K562 (cell line): ENCODE measurements at regions not wholly inside any gene's neighbourhood (a gene's known extent, or its start where the extent isn't known, plus 50 kb on each side); places are given as distances from the start of the nearest gene placed in this dataset.

ENCODE experiments used
- MIER1 ChIP-seq: fragments of 450-650 bp; IDR thresholded peaks from 2 replicates; pipeline ENCODE4 v1.6.1; 2016; ENCODE audit warnings: antibody characterized with exemption, mild to moderate bottlenecking, low read depth
- PHB ChIP-seq: fragments of 250-450 bp; sonication (Bioruptor Pico); IDR thresholded peaks from 2 replicates; pipeline ENCODE4 v1.5.0; 2021
- RB1 ChIP-seq: fragments of 450-650 bp; IDR thresholded peaks from 2 replicates; pipeline ENCODE4 v1.6.1; 2017; ENCODE audit warnings: low read depth, mild to moderate bottlenecking
- RFX1 ChIP-seq: fragments of 450-650 bp; IDR thresholded peaks from 2 replicates; pipeline ENCODE4 v1.6.1; 2016; ENCODE audit warnings: mild to moderate bottlenecking, moderate library complexity
- SUPT5H ChIP-seq: fragments of 450-650 bp; IDR thresholded peaks from 2 replicates; pipeline ENCODE4 v1.6.1; 2016
- TSC22D4 ChIP-seq: fragments of 450-650 bp; IDR thresholded peaks from 2 replicates; pipeline ENCODE4 v1.6.1; 2016; ENCODE audit warnings: missing genetic modification characterization, missing biosample characterization, control low read depth
- ZEB2 ChIP-seq: fragments of 450-650 bp; IDR thresholded peaks from 2 replicates; pipeline ENCODE4 v1.6.1; 2016
- TF ChIP-seq, protein P1 (sequence below): fragments of 150-350 bp; conservative IDR thresholded peaks from 2 replicates; pipeline ENCODE4 v1.6.1; 2014; ENCODE audit warnings: low read length
- TF ChIP-seq, protein P2 (sequence below): fragments of 450-650 bp; IDR thresholded peaks from 2 replicates; pipeline ENCODE4 v1.6.1; 2016; ENCODE audit warnings: mild to moderate bottlenecking
- TF ChIP-seq, protein P3 (sequence below): IDR thresholded peaks from 3 replicates; pipeline ENCODE4 v1.6.1; 2011; ENCODE audit warnings: borderline replicate concordance, mild to moderate bottlenecking; ENCODE audit not compliant: insufficient read length, insufficient read depth
- TF ChIP-seq, protein P4 (sequence below): fragments of 450-650 bp; formaldehyde crosslinking; IDR thresholded peaks from 2 replicates; pipeline ENCODE4 v1.4.0; 2020; ENCODE audit warnings: mild to moderate bottlenecking
- TF ChIP-seq, protein P5 (sequence below): sonication (generic); formaldehyde crosslinking; IDR thresholded peaks from 2 replicates; pipeline ENCODE4 v1.9.0; 2022; ENCODE audit warnings: mild to moderate bottlenecking, missing genetic modification reagents
- TF ChIP-seq, protein P6 (sequence below): sonication (generic); formaldehyde crosslinking; IDR thresholded peaks from 2 replicates; pipeline ENCODE4 v1.8.0; 2022; ENCODE audit warnings: missing genetic modification reagents, mild to moderate bottlenecking, moderate library complexity, borderline replicate concordance
- TF ChIP-seq, protein P7 (sequence below): fragments of 450-650 bp; formaldehyde crosslinking; IDR thresholded peaks from 2 replicates; pipeline ENCODE4 v1.4.0; 2020; ENCODE audit warnings: mild to moderate bottlenecking, moderate library complexity

DNA sequence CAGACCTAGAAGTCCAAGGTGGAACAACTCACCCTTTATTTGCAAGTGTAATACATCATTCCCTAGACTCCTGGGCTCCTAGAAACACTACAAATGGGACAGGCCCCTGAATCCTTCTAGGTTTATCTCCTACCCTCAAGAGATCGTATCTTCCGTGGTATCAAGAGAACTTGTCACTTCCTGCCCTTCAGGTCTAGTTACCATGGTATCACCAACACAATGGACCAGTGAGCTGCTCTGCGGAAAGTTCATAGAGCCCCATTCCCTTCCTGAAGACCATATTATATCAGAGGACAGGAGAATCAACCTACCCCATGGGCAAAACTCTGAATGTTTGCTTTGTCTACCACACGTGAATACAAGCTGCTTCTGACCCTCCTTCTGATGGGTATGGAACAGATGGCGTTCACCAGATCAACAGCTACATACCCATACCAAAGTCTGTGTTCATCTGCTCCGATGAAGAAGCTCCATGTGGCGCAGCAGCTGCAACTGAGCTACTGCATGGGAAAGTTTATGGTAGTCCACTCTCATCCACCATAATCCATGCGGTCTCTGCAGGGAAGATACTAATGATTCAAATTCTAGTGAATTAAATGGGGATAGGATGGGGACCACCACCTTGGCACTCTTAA is 84.6 kb upstream of the KLF13 start (continued):
- TF ChIP-seq, protein P1, sequence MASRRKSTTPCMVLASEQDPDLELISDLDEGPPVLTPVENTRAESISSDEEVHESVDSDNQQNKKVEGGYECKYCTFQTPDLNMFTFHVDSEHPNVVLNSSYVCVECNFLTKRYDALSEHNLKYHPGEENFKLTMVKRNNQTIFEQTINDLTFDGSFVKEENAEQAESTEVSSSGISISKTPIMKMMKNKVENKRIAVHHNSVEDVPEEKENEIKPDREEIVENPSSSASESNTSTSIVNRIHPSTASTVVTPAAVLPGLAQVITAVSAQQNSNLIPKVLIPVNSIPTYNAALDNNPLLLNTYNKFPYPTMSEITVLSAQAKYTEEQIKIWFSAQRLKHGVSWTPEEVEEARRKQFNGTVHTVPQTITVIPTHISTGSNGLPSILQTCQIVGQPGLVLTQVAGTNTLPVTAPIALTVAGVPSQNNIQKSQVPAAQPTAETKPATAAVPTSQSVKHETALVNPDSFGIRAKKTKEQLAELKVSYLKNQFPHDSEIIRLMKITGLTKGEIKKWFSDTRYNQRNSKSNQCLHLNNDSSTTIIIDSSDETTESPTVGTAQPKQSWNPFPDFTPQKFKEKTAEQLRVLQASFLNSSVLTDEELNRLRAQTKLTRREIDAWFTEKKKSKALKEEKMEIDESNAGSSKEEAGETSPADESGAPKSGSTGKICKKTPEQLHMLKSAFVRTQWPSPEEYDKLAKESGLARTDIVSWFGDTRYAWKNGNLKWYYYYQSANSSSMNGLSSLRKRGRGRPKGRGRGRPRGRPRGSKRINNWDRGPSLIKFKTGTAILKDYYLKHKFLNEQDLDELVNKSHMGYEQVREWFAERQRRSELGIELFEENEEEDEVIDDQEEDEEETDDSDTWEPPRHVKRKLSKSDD: no peak
- TF ChIP-seq TSC22D4 (tag): no peak
- no peak for TF ChIP-seq MIER1
- TF ChIP-seq PHB (CRISPR knock-in tag): no peak
- TF ChIP-seq RFX1: no peak
- TF ChIP-seq SUPT5H: no peak
- TF ChIP-seq RB1: no peak
- TF ChIP-seq, protein P2, sequence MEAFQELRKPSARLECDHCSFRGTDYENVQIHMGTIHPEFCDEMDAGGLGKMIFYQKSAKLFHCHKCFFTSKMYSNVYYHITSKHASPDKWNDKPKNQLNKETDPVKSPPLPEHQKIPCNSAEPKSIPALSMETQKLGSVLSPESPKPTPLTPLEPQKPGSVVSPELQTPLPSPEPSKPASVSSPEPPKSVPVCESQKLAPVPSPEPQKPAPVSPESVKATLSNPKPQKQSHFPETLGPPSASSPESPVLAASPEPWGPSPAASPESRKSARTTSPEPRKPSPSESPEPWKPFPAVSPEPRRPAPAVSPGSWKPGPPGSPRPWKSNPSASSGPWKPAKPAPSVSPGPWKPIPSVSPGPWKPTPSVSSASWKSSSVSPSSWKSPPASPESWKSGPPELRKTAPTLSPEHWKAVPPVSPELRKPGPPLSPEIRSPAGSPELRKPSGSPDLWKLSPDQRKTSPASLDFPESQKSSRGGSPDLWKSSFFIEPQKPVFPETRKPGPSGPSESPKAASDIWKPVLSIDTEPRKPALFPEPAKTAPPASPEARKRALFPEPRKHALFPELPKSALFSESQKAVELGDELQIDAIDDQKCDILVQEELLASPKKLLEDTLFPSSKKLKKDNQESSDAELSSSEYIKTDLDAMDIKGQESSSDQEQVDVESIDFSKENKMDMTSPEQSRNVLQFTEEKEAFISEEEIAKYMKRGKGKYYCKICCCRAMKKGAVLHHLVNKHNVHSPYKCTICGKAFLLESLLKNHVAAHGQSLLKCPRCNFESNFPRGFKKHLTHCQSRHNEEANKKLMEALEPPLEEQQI: no peak
- TF ChIP-seq, protein P3, sequence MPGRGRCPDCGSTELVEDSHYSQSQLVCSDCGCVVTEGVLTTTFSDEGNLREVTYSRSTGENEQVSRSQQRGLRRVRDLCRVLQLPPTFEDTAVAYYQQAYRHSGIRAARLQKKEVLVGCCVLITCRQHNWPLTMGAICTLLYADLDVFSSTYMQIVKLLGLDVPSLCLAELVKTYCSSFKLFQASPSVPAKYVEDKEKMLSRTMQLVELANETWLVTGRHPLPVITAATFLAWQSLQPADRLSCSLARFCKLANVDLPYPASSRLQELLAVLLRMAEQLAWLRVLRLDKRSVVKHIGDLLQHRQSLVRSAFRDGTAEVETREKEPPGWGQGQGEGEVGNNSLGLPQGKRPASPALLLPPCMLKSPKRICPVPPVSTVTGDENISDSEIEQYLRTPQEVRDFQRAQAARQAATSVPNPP: no peak
- TF ChIP-seq, protein P4, sequence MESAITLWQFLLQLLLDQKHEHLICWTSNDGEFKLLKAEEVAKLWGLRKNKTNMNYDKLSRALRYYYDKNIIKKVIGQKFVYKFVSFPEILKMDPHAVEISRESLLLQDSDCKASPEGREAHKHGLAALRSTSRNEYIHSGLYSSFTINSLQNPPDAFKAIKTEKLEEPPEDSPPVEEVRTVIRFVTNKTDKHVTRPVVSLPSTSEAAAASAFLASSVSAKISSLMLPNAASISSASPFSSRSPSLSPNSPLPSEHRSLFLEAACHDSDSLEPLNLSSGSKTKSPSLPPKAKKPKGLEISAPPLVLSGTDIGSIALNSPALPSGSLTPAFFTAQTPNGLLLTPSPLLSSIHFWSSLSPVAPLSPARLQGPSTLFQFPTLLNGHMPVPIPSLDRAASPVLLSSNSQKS (CRISPR knock-in tag): no peak
- no peak for TF ChIP-seq ZEB2
- TF ChIP-seq, protein P5, sequence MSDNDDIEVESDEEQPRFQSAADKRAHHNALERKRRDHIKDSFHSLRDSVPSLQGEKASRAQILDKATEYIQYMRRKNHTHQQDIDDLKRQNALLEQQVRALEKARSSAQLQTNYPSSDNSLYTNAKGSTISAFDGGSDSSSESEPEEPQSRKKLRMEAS (CRISPR knock-in tag): no peak
- TF ChIP-seq, protein P6, sequence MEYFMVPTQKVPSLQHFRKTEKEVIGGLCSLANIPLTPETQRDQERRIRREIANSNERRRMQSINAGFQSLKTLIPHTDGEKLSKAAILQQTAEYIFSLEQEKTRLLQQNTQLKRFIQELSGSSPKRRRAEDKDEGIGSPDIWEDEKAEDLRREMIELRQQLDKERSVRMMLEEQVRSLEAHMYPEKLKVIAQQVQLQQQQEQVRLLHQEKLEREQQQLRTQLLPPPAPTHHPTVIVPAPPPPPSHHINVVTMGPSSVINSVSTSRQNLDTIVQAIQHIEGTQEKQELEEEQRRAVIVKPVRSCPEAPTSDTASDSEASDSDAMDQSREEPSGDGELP (CRISPR knock-in tag): no peak
- TF ChIP-seq, protein P7, sequence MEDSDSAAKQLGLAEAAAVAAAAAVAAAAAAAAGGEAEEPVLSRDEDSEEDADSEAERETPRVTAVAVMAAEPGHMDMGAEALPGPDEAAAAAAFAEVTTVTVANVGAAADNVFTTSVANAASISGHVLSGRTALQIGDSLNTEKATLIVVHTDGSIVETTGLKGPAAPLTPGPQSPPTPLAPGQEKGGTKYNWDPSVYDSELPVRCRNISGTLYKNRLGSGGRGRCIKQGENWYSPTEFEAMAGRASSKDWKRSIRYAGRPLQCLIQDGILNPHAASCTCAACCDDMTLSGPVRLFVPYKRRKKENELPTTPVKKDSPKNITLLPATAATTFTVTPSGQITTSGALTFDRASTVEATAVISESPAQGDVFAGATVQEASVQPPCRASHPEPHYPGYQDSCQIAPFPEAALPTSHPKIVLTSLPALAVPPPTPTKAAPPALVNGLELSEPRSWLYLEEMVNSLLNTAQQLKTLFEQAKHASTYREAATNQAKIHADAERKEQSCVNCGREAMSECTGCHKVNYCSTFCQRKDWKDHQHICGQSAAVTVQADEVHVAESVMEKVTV (CRISPR knock-in tag): no peak
